NB4 (cell line): ENCODE measurements at regions not wholly inside any gene's neighbourhood (a gene's known extent, or its start where the extent isn't known, plus 50 kb on each side); places are given as distances from the start of the nearest gene placed in this dataset.

Source experiments
- DNase-seq: peaks from one replicate; pipeline ENCODE4 v3.0.0; 2010; ENCODE audit warnings: low read depth
- H3K4me3 ChIP-seq: one replicate; pipeline ENCODE4 v1.5.1; 2011; ENCODE audit warnings: mild to moderate bottlenecking, low read depth, low read length, moderate library complexity
- CTCF ChIP-seq: IDR thresholded peaks from one replicate; pipeline ENCODE4 v1.5.1; 2012; ENCODE audit warnings: low read depth, low read length
- MAX ChIP-seq: IDR thresholded peaks from 2 replicates; pipeline ENCODE4 v1.6.1; 2011; ENCODE audit warnings: low read depth, low read length
- MYC ChIP-seq: IDR thresholded peaks from 2 replicates; pipeline ENCODE4 v1.6.1; 2011; ENCODE audit warnings: low read depth, low read length
- POLR2A ChIP-seq: IDR thresholded peaks from 2 replicates; pipeline ENCODE4 v1.6.1; 2011; ENCODE audit warnings: mild to moderate bottlenecking; ENCODE audit not compliant: insufficient read length; ENCODE audit errors: extremely low read depth

GRCh38 chr22:46064228-46064965, 85.9 kb upstream of the PPARA start:
- no peak overlapping the region for H3K4me3 ChIP-seq
- DNase-seq = no peak
- TF ChIP-seq POLR2A (no peak), MAX (no peak), CTCF (no peak), MYC (no peak)

GRCh38 chr22:46064966-46065666, 85.2 kb upstream of the PPARA start:
- TF ChIP-seq MYC (no peak), CTCF (no peak), POLR2A (no peak), MAX (no peak)
- H3K4me3 ChIP-seq = no peak overlapping the region
- DNase-seq = no peak

GRCh38 chr22:46065691-46066454, 84.5 kb upstream of the PPARA start:
- DNase-seq = no peak
- TF ChIP-seq CTCF (no peak), POLR2A (no peak), MYC (no peak), MAX (no peak)
- no peak overlapping the region for H3K4me3 ChIP-seq

GRCh38 chr22:46066691-46067090, 83.6 kb upstream of the PPARA start:
- TF ChIP-seq MAX (no peak), POLR2A (no peak)
- H3K4me3 ChIP-seq = no peak overlapping the region
- no peak for DNase-seq

- TF ChIP-seq POLR2A (no peak), CTCF (no peak), MYC (no peak), MAX (no peak)
- no peak overlapping the region for H3K4me3 ChIP-seq
- DNase-seq = no peak
Observed at GRCh38 chr22:46067159-46068111, 82.9 kb upstream of the PPARA start.
